Uterus (tissue), 3 donors: ENCODE measurements at regions not wholly inside any gene's neighbourhood (a gene's known extent, or its start where the extent isn't known, plus 50 kb on each side); places are given as distances from the start of the nearest gene placed in this dataset.
A peak's percentile ranks its signal among the peaks of the same experiment; 100 is the strongest.

ENCODE experiments used
- DNase-seq, 2 donors: peaks; one replicate each; pipeline ENCODE4 v3.0.0-alpha.2; 2019 to 2020
- H3K27ac ChIP-seq, 2 donors: fragments of 200-600 bp; sonication (generic); 1 replicate in 1 of 2; 2 replicates in 1 of 2; pipeline ENCODE4 v1.5.1; 2016 to 2018
- H3K27me3 ChIP-seq, 2 donors: fragments of 200-600 bp; sonication (generic); one replicate each; pipeline ENCODE4 v1.5.1; 2018 to 2019; ENCODE audit warnings: control low read depth in 1 of 2
- H3K36me3 ChIP-seq, 2 donors: fragments of 200-600 bp; sonication (generic); one replicate each; pipeline ENCODE4 v1.5.1; 2019; ENCODE audit warnings: control low read depth in 1 of 2
- H3K4me1 ChIP-seq, 2 donors: fragments of 200-600 bp; sonication (generic); one replicate each; pipeline ENCODE4 v1.5.1; 2018 to 2019; ENCODE audit warnings: control low read depth in 1 of 2
- H3K4me3 ChIP-seq, 2 donors: fragments of 200-600 bp; sonication (generic); 1 replicate in 1 of 2; 2 replicates in 1 of 2; pipeline ENCODE4 v1.5.1; 2018 to 2019; ENCODE audit warnings: mild to moderate bottlenecking in 1 of 2
- H3K9me3 ChIP-seq, 2 donors: fragments of 200-600 bp; sonication (generic); one replicate each; pipeline ENCODE4 v1.5.1; 2019; ENCODE audit warnings: control low read depth in 1 of 2
- POLR2A ChIP-seq, 2 donors: fragments of 450-650 bp; IDR thresholded peaks; one replicate each; pipeline ENCODE4 v1.6.1; 2016; ENCODE audit warnings: antibody characterized with exemption in 2 of 2, mild to moderate bottlenecking in 1 of 2, moderate library complexity in 1 of 2
- intact Hi-C: fragments of 100-400 bp; cut with DNase I; formaldehyde crosslinking; loops from one replicate; pipeline ENCODE4 v1.15.1; 2023; ENCODE audit warnings: low total_unique reads
- TF ChIP-seq, protein P1 (sequence below), 4 experiments: fragments of 200-600 bp in 2 of 4; fragments of 450-650 bp in 2 of 4; sonication (generic) in 2 of 4; IDR thresholded peaks; one replicate each; pipeline ENCODE4 v1.5.1; 2016 to 2019; ENCODE audit warnings: antibody characterized with exemption in 4 of 4, mild to moderate bottlenecking in 2 of 4, moderate library complexity in 1 of 4
- donor health status: DM: yes; HTN: yes; CAD: no.

DNA sequence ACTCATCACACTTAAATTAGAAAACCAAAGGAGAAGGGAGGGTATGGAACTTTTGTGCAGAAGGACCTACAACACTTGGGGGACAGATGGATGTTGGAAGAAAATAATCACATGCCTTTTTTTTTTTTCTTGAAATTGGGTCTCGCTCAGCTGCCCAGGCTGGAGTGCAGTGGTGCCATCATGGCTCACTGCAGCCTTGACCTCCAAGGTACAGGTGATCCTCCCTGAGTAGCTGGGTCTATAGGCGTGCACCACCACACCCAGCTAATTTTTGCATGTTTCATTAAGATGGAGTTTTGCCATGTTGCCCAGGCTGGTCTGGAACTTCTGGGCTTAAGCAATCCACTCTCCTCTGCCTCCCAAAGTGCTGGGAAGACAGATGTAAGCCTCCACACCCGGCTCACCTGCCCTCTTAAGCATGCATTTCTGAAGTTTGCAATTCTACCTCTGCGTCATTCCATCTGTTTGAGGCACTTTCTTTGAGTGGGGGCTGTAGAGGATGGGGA lies 370.8 kb upstream of the JARID2 start:
- Histone ChIP-seq H3K4me3 (no peak overlapping the region), H3K4me1 (no peaks in the 10 kb centered on the region), H3K9me3 (no peaks in the 10 kb centered on the region), H3K27me3 (no peaks in the 10 kb centered on the region), H3K36me3 (no peaks in the 10 kb centered on the region), H3K27ac (no peak overlapping the region)
- intact Hi-C loops: no loop called here
- no peak for DNase-seq
- TF ChIP-seq POLR2A (IDR thresholded peaks at IDR 0.05): no peak
- TF ChIP-seq, protein P1, sequence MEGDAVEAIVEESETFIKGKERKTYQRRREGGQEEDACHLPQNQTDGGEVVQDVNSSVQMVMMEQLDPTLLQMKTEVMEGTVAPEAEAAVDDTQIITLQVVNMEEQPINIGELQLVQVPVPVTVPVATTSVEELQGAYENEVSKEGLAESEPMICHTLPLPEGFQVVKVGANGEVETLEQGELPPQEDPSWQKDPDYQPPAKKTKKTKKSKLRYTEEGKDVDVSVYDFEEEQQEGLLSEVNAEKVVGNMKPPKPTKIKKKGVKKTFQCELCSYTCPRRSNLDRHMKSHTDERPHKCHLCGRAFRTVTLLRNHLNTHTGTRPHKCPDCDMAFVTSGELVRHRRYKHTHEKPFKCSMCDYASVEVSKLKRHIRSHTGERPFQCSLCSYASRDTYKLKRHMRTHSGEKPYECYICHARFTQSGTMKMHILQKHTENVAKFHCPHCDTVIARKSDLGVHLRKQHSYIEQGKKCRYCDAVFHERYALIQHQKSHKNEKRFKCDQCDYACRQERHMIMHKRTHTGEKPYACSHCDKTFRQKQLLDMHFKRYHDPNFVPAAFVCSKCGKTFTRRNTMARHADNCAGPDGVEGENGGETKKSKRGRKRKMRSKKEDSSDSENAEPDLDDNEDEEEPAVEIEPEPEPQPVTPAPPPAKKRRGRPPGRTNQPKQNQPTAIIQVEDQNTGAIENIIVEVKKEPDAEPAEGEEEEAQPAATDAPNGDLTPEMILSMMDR (IDR thresholded peaks at IDR 0.05): no peak

DNA sequence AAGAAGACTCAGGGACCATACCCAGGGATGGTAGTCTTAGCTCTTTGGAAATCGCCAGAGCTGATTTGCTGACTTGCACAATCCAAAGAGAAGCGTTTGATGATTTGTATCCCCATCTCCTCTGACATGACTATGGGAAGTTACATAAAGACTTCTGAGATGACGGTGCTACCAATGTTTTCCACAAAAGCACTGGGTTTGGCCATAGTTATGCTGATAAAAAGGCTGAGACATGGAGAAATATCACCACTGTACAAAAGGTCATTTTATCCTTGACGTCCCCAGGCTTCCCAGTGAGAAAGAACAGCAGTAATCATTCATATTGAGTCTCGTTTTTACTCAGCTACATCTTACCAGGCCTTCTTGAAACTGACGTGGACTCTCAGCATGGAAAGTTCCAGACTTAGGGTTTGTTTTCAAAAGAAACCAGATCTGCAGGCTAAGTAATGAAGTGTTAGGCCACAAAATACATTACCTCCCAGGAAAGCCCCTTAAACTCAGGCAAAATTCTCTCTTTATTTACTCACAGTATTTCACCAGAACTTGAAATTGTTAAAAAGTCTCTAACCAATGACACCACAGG lies 370.3 kb upstream of the JARID2 start:
- Histone ChIP-seq H3K9me3 (no peaks in the 10 kb centered on the region), H3K36me3 (no peaks in the 10 kb centered on the region), H3K4me1 (no peaks in the 10 kb centered on the region), H3K27ac (no peak overlapping the region), H3K4me3 (no peak overlapping the region), H3K27me3 (no peaks in the 10 kb centered on the region)
- no peak for DNase-seq
- intact Hi-C loops: no loop called here
- TF ChIP-seq, protein P1 (IDR thresholded peaks at IDR 0.05): no peak
- TF ChIP-seq POLR2A (IDR thresholded peaks at IDR 0.05): no peak

DNA sequence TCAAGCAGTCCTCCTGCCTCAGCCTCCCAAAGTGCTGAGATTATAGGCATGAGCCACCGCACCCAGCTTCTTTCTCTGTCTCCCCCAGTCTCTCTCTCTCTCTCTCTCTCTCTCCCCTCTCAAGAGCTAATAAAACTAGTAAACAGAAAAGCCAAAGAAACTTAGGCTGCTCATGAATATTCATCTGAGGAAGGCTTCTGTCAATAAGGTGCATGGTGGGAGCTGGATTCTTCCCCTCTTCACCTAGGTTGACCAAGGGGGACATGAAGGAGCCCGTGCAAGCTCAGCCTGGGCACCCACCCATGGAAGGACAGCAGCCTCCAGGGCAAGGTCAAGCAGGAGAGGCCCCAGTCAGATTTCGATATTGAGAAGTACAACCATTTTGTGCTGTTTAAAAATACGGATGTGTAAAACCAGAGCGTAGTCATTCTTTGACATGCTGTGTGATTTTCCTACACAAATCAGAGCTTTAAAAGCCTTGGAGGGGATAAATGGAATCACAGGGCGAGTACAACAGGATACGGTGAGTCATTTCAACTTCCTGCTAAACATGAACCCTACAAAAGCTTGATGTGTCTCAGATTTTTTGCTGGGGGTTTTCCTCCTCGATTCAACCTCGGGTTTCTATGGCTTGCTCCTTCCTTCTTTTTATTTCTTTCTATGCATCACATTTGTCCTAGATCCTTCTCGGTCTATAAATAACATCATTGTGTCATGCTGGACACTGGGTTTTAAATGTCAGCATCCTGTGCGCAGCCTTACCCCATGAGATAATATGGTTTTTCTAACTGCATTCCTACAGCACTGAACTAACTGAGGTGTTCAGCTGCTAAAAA lies 368.9 kb upstream of the JARID2 start:
- intact Hi-C loops: no loop called here
- H3K4me3 ChIP-seq: no peak overlapping the region
- no peak for DNase-seq
- no peaks in the 10 kb centered on the region for H3K4me1 ChIP-seq
- no peaks in the 10 kb centered on the region for H3K9me3 ChIP-seq
- H3K27me3 ChIP-seq: no peaks in the 10 kb centered on the region
- TF ChIP-seq, protein P1 (IDR thresholded peaks at IDR 0.05): no peak
- no peak for TF ChIP-seq POLR2A (IDR thresholded peaks at IDR 0.05)
- H3K27ac ChIP-seq: peak overlapping the region in 1 of 2 donors; percentile 16
- no peaks in the 10 kb centered on the region for H3K36me3 ChIP-seq

DNA sequence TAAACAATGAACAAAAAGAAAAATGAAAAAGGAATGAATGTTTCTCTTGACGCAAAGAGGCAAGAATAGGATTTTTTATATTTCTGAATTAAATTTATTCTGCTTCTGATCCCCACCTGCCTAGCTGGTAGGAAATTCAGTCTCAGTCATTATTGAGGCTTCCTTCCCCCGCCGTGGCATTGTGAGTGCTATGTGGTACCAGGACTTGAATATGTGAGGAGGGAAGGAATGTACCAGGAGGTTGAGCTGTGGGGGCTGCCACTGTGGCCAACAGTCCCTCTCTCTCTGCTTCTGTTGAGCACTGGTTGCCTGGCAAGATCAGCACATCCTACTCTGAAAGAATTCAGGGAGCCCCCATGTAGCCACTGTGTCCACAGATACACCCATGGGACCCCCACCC lies 368.1 kb upstream of the JARID2 start:
- Histone ChIP-seq H3K4me1 (no peaks in the 10 kb centered on the region), H3K27ac (peak overlapping the region in 1 of 2 donors; percentile 16), H3K36me3 (no peaks in the 10 kb centered on the region), H3K4me3 (no peak overlapping the region), H3K27me3 (no peaks in the 10 kb centered on the region), H3K9me3 (no peaks in the 10 kb centered on the region)
- intact Hi-C loops: no loop called here
- TF ChIP-seq, protein P1 (IDR thresholded peaks at IDR 0.05): no peak
- no peak for TF ChIP-seq POLR2A (IDR thresholded peaks at IDR 0.05)
- DNase-seq: no peak

DNA sequence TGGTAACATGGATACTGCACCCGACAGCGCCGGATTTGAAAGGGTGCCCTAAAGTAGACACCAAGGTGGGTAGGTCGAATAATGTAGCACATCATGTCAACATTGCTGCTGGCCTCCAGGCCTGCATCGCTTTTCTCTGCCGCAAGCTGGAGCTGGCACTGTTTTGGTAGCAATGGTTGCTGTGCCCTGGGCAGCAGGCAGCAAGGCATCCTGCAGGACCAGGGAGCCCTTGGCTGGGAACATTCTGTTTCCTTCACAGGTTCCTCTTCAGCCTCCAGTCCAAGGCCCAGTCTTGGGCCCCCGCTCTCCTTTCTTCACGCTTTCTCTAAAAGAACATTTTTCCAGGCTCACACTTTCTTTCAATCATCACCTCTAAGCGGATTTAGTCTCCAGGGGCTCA lies 365.8 kb upstream of the JARID2 start:
- no peaks in the 10 kb centered on the region for H3K9me3 ChIP-seq
- no peak for DNase-seq
- H3K4me3 ChIP-seq: no peak overlapping the region
- no peaks in the 10 kb centered on the region for H3K4me1 ChIP-seq
- no peaks in the 10 kb centered on the region for H3K27me3 ChIP-seq
- TF ChIP-seq, protein P1 (IDR thresholded peaks at IDR 0.05): no peak
- no peak for TF ChIP-seq POLR2A (IDR thresholded peaks at IDR 0.05)
- peak overlapping the region in 1 of 2 donors; percentile 16 for H3K27ac ChIP-seq
- intact Hi-C loops: no loop called here
- no peaks in the 10 kb centered on the region for H3K36me3 ChIP-seq
